HG03175 (cell line): ENCODE measurements at regions not wholly inside any gene's neighbourhood (a gene's known extent, or its start where the extent isn't known, plus 50 kb on each side); places are given as distances from the start of the nearest gene placed in this dataset.

Experiments used
- ATAC-seq: cut with Tn5 transposase; IDR thresholded peaks from one replicate; pipeline ENCODE4 v1.9.1; 2021; ENCODE audit warnings: mild to moderate bottlenecking, moderate library complexity; ENCODE audit not compliant: unreplicated experiment

GRCh38 chr2:65551528-65551927 lies 119.1 kb upstream of the SPRED2 start:
- no peak for ATAC-seq

- ATAC-seq: no peak
These were observed 117.8 kb upstream of the SPRED2 start for GRCh38 chr2:65550246-65550645.

DNA sequence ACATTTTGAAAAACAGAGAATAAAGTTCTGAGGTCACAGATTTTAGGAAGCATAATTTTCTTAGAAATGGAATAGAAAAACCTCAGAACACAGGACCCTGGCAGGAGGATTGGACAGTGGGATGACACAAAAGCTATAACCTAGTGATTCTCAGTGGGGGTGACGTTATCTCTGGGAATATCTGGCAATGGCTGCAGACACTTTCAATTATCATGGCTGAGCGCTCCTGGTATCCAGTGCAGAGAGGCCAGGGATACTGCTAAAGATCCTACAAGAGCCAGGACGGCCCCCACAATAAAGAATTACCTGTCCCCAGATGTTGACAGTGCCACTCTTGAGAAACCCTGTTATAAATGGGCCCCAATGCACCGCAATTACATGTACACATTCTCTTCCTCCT lies 117.2 kb upstream of the SPRED2 start:
- no peak for ATAC-seq

- no peak for ATAC-seq
These were observed 116.8 kb upstream of the SPRED2 start for GRCh38 chr2:65549257-65549627.

GRCh38 chr2:65548576-65549256 lies 116.3 kb upstream of the SPRED2 start:
- no peak for ATAC-seq

GRCh38 chr2:65548064-65548463 lies 115.7 kb upstream of the SPRED2 start:
- no peak for ATAC-seq

DNA sequence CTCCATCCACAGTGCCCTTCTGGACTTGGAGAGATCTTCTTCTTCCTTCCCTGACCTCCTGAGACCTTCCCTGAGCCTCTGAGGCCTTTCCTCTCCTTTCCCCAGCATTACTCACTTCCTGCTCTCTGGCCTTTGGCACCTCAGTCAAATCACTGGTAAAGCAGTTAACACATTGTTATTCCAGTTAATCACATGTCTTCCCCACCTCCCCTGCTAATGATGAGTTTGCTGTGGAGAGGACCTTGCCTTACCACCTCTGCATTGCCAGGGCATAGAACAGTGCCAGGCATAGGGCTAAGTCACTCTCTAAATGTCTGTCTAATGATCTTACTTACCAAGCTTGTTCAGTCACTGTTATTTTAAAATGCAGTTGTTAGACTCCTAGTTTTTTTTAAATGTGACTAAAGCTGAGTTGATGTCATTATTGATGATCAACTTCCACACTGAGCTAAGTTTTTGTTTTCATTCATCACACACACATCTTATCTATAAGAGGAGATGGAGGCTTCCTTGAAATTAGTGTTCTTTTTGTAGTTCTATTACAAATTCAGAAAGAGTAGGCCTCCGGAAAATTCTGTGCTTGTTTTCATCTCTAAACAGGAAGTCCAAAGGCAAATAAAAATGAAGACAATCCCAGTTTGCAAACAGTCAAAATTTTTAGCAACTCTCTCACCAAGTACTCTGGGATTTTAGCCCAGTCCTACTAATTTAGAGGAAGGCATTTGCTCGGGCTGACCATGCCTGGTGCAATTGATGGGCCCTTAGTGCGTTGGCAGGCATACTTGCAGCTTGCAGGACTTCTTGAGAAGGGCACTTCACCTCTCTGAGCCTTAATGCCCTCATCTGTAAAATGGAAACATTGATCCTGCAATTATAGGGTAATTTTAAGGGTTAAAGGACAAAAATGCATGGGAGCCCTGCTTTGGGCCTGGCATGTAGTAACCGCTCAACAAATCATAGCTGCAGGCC lies 113.7 kb upstream of the SPRED2 start:
- ATAC-seq: no peak

GRCh38 chr2:65541773-65542172 lies 109.4 kb upstream of the SPRED2 start:
- no peak for ATAC-seq

DNA sequence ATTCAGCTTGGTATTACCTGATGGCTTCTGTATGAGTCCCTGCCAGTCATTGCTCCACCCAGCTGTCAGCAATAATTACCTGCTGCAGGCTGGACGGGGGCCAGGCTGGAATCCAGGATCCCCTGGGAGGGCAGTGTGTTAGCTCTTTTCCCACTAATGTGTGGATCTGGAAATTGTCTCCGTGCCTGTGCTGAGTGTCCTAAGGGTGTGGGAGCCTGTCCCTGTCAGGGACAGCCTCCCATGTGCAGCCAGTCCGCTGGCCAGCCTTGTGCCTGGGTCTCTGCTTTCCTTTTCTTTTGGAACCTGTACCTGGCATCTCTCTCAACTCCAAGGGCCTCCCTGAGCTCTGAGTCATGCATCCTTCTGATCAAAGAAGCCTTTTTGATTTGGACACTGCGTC lies 107.2 kb upstream of the SPRED2 start:
- no peak for ATAC-seq

GRCh38 chr2:65537651-65538385 lies 105.4 kb upstream of the SPRED2 start:
- no peak for ATAC-seq

DNA sequence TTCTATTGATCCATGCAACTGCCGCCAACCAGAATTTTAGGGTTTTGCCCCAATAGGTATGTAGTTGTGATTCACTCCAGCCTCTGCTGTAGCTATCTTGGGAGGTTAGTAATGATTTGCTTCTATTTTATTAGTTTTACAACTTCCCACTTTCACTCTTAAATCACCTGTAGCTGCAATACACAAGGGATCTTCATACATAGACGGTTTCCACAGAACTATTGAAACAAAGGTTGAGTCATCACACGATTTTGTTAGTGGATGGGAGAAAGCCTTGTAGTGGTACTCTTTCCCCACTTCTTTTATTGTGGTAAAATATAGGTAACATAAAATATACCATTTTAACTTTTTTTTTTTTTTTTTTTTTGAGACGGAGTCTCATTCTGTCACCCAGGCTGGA lies 104.2 kb upstream of the SPRED2 start:
- ATAC-seq: peak; percentile 79

- no peak for ATAC-seq
These were observed 100.5 kb upstream of the SPRED2 start for GRCh38 chr2:65532937-65533336.

DNA sequence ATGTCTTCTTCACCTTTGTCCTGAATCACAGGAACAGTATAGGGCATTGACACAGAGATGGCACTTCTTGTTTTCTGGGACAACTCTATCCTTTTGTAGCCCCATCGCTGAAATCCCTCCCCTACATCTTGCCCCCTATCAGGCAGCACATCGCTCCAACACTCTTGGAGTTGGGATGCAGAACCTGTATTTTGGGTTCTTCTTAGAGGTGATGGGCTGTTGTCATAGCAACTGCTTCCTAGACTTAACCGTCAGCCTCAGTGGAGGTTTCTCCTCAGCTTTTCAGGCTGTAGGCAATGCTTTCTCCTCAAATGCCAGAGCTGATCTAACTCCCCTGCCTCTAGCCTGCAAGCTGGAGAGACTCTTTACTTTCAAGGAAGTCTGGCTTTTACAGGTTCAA lies 99.9 kb upstream of the SPRED2 start:
- no peak for ATAC-seq

- ATAC-seq: no peak
These were observed 98.3 kb upstream of the SPRED2 start for GRCh38 chr2:65530547-65531320.

GRCh38 chr2:65529419-65529818 lies 97.0 kb upstream of the SPRED2 start:
- no peak for ATAC-seq

- no peak for ATAC-seq
These were observed 95.8 kb upstream of the SPRED2 start for GRCh38 chr2:65528241-65528574.

DNA sequence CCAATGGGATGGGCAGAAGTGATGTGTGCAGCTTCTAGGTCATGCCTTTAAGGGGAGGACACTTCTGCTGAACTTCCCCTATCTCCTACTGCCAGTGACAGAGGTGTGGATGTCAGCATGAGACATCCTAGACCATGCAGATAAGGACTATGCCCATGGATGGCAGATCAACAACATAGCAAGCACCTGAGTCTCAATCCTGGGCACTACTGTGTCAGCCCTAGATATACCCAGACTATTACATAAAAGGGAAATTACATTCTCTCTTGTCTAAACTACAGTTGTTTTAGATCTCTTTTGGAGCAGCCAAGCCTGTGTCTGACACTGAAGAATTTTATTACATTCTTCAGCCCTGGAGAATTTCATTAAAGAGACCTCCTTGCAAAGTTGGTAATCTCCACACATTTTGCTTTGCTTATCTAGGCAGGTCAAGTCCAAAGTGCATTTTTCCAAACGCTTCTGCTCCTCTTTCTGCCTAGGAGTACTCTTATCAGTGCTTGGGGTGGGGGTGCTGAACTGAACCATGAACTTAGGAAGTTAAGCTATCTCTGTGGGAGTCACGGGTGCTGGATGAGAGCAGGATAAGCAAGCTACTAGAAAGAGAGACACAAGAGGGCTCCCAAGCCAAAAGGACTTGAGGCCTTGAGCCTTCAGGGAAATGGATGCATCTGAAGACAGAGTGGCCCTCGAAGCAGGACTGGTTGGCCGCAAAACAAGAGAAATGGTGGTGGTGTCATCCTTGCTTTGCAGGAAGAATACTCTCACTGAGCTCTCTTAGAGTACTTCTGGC lies 95.2 kb upstream of the SPRED2 start:
- no peak for ATAC-seq

GRCh38 chr2:65525616-65526231 lies 93.3 kb upstream of the SPRED2 start:
- ATAC-seq: no peak

GRCh38 chr2:65522922-65523321 lies 90.5 kb upstream of the SPRED2 start:
- no peak for ATAC-seq

DNA sequence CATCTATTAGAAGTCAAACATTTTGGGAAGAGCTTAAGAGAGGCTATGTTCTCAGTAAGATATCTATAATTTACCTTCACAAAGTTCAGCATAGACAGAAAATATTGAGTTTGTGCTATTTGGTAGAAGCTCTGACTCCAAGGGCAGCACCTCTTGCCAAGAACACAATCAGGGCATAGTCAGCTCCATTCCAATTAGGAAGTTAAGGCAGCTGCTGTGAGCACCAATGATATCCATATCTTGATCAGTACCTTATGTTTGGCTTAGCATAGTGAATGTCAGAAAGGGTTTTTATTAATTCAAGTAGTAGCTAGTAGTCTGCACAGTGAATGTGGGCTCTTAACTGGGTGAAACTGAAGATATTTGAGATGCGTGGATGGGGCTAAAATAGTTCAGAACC lies 86.4 kb upstream of the SPRED2 start:
- no peak for ATAC-seq
